DMS 273 (cell line): ENCODE measurements at regions not wholly inside any gene's neighbourhood (a gene's known extent, or its start where the extent isn't known, plus 50 kb on each side); places are given as distances from the start of the nearest gene placed in this dataset.
"Not testable (repeated sequence)": the region's sequence is repeated elsewhere in the genome, so short reads cannot be mapped to it uniquely, and the experiment has no call there.

Experiments used
- DNase-seq: peaks from one replicate; lab custom pipeline; 2025; ENCODE audit not compliant: unreplicated experiment; lab: John Stamatoyannopoulos, UW

DNA sequence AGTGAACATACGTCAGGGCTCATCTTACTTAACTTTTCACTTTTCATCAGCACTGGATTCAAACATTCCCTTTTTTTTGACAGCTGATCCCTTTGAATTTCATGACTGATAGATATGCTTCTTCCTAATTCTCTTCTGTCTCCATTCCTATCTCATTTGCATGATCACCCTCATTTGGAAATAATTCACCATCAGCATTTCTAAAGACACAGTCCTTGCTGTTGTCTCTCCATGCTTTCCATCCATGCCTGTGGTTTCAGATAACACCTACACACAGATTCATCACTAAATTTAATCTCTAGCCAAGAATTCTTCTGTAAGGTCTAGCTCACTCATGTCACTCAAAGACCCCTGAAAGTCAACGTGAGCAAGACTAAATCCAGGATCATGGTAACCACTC lies 228.4 kb upstream of the BTBD3 start:
- DNase-seq: no peak

GRCh38 chr20:11691766-11692165 lies 225.9 kb upstream of the BTBD3 start:
- no peak for DNase-seq

DNA sequence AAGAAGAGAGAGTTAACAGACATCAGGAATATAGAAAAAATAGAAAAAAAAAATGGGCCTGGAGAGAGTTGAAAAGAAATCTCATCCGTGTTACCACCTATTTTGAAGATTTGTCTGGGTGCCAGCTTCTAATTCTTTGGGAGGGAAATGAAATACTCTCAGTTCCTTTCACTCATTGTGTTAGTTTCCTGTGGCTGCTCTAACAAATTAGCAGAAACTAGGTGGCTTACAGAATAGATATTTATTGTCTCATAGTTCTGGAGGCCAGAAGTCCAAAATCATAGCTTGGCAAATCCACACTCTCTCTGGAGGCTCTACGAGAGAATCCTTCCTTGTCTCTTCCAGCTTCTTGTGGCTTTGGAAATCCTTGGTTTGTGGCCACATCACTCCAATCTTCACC lies 225.1 kb upstream of the BTBD3 start:
- no peak for DNase-seq

DNA sequence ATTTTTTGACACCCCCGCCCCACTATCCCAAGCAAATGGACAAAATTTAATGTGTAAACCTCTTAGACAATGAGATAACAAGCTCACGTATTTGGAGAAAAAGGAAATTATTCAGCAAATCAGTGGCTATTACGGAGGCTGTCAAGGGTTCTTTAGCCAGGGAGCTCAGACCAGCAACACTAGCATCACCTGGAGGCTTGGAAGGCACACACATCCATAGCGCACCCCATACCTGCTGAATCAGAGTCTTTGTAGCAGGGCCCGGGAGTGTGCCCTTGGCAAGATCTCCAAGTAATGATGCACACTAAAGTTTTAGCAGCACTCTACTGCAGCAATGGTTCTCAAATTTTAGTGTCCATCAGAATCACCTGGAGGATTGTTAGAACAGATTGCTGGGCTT lies 223.2 kb upstream of the BTBD3 start:
- no peak for DNase-seq

DNA sequence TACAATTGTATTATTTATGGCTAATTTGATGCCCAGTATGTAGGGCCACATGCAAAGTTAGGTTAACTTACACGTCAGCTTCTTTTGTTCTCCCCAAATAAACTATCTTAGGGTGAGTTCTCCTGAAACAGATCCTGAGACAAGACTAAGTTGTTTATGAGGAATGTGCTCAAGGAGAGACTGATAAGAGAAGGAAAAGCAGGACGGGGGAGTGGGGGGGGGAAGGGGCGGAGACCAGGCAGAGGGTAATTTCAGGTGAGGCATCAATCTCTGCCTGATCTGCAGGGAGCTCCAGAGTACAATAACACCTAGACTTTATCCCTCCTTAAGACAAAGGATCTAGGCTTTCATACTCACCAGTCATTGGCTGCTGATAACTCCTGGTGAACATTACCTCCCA lies 220.6 kb upstream of the BTBD3 start:
- no peak for DNase-seq

- DNase-seq: no peak
Observed at GRCh38 chr20:11697646-11698045, 220.0 kb upstream of the BTBD3 start.

GRCh38 chr20:11698124-11698523 lies 219.6 kb upstream of the BTBD3 start:
- DNase-seq: no peak

GRCh38 chr20:11700831-11701230 lies 216.9 kb upstream of the BTBD3 start:
- DNase-seq: no peak

DNA sequence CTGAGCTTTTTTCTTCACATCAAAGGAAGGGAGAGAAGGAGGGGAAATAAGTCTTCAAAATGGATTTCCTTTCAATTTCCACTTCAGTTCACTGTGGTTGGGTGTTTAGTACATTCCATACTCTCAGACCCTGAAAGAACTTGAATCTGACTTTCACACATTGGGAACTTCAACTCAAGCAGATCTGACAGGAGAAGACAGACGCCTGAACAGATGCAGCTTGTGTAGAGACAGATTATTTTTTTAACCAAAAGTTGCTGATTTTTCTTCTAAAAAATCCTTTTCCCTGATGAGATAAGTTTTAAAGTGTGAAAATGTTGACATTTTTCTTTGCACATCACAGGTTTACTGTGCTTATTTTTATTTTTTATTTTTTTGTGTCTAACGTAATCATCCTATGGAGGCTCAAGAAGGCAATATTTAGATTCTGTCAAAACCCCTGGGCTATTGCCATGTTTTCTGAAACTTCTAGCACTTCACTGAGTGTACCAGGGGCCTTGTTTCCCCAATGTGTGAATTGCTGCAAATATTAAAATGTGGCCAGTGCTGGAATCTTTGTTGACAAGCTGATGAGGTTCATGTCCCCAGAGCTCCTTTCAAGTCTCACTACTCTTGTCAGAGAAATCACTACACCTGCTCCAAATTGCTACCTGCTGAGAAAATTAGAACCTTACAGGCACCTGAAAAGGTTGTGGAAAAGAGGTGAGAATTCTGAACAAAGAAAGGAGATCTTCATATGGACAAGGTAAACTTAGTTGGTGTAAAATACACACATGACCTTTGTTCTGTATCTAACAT lies 214.8 kb upstream of the BTBD3 start:
- DNase-seq: no peak

GRCh38 chr20:11705512-11705911 lies 212.2 kb upstream of the BTBD3 start:
- no peak for DNase-seq

DNA sequence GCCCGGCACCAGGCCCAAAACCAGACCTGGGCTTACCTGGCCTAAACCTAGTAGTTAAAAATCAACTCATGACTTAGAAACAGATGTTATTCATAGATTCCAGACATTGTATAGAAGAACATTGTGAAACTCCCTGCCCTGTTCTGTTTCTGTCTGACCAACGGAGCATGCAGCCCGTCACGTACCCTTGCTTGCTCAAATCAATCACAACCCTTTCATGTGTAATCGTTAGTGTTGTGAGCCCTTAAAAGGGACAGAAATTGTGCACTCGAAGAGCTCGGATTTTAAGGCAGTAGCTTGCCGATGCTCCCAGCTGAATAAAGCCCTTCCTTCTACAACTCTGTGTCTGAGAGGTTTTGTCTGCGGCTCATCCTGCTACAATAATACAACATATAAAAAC lies 209.5 kb upstream of the BTBD3 start:
- not testable (repeated sequence) for DNase-seq

DNA sequence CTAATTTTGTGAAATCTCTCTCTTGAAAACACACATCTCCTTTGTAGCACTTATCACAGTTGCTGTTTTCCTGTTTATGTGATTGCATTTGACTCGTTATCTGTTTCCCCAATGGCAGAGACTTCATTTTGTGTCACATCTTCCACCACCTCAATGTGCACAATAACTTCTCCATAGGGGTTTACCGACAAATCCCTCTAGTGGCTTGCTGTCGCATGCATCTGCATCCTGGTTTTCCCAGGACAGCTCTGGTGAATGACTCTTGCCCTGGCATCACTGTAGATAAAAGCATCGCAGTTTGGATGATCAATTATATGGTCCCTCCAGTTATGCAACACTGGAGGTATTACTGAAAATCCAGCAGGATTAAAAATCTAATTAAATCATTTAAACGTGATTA lies 206.5 kb upstream of the BTBD3 start:
- no peak for DNase-seq

GRCh38 chr20:11712639-11713160 lies 205.0 kb upstream of the BTBD3 start:
- DNase-seq: no peak

DNA sequence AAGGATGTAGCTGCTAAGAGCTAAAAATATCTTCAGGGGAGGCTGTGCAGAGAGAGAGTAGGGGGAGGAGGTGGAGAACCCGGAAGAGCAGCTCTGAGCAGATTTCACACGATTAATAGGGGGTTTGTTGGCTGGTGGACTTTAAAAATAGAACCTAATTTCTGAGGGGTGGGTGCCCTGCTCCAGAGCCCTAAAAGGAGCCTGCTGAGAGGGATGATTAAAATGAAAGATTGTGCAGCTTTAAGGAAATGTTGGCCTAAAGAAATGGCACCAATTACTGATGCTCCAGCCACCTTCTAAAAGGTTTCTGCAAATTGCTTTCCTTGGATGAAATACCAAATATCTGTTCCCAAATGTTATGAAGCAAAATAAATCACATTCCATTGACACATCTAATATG lies 202.8 kb upstream of the BTBD3 start:
- DNase-seq: no peak

DNA sequence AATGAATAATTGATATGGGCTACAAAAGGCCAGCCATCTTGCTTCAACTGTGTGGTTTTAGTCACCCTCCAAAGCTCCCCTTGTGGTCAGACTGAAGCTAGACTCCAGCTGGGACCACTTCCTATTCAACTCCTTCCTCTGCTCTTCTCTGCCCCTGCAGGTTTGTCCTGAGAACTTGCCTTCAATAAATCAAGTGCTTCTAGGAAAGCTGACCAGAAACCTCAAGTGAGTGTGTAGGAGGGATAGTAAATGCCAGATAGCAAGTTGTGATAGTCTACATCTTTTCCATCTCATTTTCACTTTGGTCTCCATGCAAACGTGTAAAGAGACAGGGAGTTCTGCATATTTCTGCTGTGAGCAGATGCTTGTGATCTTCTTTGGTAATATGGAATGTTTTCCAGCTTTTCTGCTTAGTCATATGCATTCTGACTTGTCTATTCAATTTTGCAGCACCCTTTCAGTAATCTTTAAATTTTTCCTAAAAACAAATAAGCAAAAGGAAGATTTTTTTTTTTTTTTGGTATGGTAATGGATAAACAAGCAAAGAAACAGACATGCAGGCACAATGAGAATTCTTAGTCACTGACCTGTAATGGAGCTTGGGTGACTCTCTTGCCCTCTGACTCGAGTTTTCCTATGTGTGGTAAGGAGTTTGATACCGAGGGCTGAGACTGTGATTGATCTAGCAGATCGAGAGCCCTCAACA lies 201.3 kb upstream of the BTBD3 start:
- DNase-seq: peak; percentile 49

- no peak for DNase-seq
Observed at GRCh38 chr20:11716945-11717248, 200.8 kb upstream of the BTBD3 start.

DNA sequence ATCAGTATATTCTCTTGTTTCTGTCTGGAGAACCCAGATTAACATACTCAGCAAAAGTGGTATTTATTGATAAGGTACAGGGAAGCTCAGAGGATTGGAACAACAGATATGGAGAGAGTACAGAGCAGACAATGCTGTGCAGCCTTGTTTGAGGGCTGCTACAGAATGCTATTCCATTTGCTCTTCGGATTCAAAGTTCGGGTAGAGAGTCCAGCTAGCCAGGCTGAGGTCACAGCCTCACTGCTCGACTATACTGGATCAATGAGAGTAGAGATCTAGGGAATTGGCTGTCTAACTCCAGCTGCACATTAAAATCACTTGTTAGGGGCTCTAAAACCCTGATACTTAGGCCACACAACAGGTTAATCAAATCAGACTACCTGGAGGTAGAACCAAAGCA lies 200.1 kb upstream of the BTBD3 start:
- no peak for DNase-seq

- no peak for DNase-seq
Observed at GRCh38 chr20:11718474-11719094, 199.1 kb upstream of the BTBD3 start.

GRCh38 chr20:11719153-11719552 lies 198.5 kb upstream of the BTBD3 start:
- DNase-seq: no peak

- DNase-seq: no peak
Observed at GRCh38 chr20:11721411-11721810, 196.3 kb upstream of the BTBD3 start.

- no peak for DNase-seq
Observed at GRCh38 chr20:11724097-11724496, 193.6 kb upstream of the BTBD3 start.

- no peak for DNase-seq
Observed at GRCh38 chr20:11726026-11726425, 191.7 kb upstream of the BTBD3 start.
